ENCODE measurements at regions not wholly inside any gene's neighbourhood (a gene's known extent, or its start where the extent isn't known, plus 50 kb on each side); places are given as distances from the start of the nearest gene placed in this dataset.
A peak's percentile ranks its signal among the peaks of the same experiment; 100 is the strongest.

- no peak for FAIRE-seq
Measured at GRCh38 chr4:138686106-138686835, 329.3 kb upstream of the NOCT start.

GRCh38 chr4:138685316-138685715, 330.3 kb upstream of the NOCT start:
- FAIRE-seq: no peak

GRCh38 chr4:138680989-138681604, 334.5 kb upstream of the NOCT start:
- peak; percentile 97 for FAIRE-seq

DNA sequence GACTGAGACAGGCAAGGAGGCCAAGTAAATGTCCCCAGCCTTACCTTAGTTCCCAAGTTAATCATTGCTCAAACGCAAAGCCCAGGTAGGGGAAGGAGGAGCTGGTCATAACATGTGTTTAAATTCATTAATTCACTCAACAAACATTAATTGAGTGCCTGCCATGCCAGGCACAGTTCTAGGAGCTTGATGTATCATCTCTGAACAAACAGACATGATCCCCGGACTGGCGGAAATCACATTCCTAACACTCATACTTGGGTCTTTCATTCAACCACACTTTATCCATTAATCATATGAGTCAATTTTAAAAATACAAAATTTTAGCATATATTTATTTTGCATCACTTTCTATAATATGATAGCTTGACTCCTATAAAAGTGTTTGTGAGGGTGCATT, 335.3 kb upstream of the NOCT start:
- FAIRE-seq: no peak

DNA sequence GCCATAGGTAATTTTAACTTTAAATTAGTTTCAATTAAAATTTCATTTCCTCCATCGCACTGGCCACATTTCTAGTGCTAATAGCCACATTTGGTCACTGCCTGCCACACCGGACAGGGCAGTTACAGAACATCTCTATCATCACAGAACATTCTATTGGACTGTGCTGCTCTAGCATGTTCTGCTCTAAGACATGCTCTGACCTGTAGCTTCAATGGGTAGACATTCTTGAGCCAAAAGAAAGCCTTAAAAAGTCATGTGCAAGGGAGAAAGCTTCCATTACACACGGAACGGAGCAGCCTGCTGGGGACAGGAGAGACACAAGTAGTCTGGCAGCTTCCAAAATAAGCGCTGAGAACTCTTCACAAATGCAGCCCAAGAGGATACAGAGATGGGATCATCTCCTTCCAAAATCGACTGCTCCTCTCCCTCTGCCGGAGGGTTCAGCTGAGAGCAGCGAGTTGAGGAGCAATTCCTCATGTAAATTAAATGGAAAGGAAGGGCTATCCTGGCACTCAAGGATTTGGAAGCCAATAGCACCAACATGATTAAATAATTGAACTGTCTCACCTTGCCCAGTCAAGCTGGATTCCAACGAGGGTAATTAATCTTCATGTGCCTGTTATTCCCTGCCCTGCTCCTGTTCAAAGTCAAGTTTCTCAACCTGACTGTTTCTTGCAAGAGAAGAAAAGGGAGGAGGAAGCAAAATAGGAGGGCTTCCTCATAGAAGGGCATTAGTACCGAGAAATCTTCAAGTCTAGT, 336.4 kb upstream of the NOCT start:
- no peak for FAIRE-seq

- no peak for FAIRE-seq
Measured at GRCh38 chr4:138677748-138678147, 337.8 kb upstream of the NOCT start.

DNA sequence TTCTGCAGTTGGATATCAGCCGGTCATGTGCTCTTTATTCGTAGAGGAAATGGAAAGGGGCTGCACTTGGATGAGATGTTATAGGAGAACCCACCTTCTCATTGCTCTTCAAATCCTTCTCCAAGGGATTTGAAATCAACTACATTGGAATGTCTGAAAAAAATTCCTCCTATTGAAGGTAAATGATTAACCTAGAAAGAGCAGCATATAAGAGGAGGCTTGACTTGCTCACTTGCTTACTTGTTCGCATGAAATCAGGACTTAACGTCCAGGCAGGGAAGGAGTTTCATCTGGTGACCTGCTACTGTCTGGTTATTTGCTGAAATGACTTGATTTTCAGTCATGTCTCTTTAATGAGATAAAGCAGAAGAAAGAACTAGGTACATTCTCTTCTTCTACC, 338.4 kb upstream of the NOCT start:
- FAIRE-seq: no peak

DNA sequence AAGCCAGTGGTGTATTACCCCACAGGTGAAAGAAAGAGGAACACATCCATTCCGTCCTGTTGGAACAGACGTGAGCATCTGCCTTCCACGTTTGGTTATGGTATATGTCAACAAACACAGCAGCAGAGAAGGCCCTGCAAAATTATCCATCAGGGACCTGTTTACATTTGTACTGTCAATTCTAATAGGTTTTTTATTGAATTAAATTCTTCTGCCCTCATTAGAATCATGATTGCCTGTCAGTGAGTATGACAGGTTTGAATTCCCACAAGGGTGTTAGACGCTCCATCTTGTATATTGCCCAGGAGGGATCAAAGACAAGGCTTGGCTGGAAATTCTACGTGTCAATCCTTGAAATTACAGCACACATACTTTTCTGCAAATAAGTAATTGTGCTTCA, 339.9 kb upstream of the NOCT start:
- FAIRE-seq: no peak

DNA sequence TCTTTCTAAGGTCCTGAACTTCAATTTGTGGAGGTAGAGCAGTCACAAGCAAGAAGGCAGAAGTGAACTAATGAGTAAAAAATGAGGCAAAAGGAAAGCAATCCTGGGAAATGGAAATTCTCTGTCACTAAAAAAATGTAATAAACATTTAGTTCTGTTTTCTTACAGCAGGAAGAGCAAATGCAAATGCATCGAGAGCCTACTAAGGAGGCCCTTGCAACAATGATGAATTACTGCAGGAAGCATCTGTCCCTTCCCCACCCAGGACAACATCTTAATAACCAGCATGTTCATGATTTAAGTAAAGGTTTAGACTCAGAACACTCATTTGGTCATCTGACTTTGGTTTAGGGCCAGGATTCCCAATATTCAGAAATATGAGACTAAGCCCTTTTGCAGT, 341.4 kb upstream of the NOCT start:
- FAIRE-seq: no peak

DNA sequence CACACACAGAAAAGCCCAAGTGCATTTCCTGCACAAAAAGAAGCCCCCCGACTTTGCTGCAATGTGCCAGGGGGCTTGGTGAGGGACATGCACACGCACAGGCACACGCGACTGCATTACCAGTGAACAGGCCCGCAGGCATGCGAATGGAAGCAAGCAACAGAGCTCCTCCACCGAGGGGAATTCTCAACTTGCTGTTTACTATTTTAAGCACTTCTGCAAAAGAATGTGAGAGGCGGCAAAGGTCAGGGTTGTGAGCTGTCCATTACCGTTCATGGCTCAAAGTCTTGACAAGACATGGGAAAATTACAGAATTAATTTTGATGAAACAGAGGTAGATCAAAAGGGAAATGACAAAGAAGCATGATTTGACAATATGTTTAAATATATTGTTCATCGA, 342.5 kb upstream of the NOCT start:
- no peak for FAIRE-seq

GRCh38 chr4:138672393-138672976, 343.1 kb upstream of the NOCT start:
- no peak for FAIRE-seq

DNA sequence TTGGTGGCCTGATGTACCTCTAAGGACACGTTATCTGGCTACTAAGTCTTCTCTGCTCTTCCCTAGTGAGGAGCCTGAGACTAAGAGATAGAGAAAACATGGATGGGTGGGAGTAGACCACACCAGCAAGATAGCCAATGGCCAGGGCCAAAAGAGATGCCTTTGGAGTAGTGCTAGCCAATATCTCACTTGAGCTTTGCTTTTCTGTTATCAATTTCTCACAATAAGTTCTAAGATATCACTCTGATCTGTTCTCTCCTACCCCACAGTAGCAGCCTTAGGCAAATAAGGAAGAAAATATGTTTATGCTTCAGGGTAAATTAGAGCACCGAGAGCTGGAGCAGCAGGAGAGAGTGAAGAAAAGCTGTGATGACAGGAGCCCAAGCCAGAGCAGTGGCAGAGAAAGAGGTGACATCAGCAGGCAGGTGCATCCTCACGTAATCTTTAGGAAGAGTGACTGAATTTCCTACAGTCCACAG, 343.9 kb upstream of the NOCT start:
- no peak for FAIRE-seq

- no peak for FAIRE-seq
Measured at GRCh38 chr4:138671106-138671505, 344.5 kb upstream of the NOCT start.

GRCh38 chr4:138670681-138671080, 344.9 kb upstream of the NOCT start:
- FAIRE-seq: no peak

GRCh38 chr4:138669479-138670315, 345.9 kb upstream of the NOCT start:
- FAIRE-seq: no peak

- no peak for FAIRE-seq
Measured at GRCh38 chr4:138668309-138668708, 347.3 kb upstream of the NOCT start.

DNA sequence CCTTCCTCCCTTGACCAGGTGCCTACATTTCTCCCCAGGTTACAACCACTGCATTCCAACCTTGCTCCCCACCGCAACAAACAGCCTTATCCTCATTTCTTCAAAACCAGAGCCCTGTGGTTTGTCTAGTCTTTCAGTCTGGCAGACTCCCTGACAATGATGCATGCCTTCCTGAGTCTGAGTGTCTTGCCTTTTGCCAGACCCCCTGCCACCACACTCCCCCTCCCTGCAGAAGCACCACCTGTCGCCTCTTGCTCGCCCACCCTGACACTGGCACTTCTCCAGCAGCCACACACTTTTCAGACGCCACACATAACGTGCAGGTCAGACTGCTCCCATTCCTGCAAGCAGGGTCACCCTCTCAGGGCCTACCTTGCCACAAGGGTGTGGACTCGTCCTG, 349.2 kb upstream of the NOCT start:
- FAIRE-seq: no peak

- no peak for FAIRE-seq
Measured at GRCh38 chr4:138665851-138666250, 349.7 kb upstream of the NOCT start.

GRCh38 chr4:138663883-138664282, 351.7 kb upstream of the NOCT start:
- no peak for FAIRE-seq

DNA sequence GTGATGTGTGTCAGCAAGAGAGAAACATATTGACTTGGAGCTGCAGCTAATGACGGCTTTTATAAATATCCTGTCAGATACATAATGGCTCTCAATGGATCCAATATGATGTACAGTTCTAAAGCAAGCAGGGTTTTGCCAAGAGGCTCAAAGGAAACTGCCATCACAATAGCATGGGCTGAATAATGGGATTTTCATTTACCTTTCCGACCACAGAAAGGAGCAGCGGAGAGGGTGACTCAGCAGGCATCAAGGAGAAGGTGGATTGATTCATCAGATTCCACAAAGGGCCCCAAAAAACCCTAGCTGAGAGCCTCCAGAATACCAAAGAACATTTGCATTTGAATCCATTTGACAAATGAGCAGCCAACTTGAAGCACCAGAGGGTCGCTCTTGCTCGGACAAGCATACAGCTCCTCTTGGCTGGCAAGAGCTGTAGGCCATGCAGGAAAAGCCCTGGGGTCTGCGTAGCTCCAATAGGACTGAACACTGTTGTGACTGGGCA, 355.7 kb upstream of the NOCT start:
- no peak for FAIRE-seq

- FAIRE-seq: no peak
Measured at GRCh38 chr4:138659037-138659811, 356.4 kb upstream of the NOCT start.

DNA sequence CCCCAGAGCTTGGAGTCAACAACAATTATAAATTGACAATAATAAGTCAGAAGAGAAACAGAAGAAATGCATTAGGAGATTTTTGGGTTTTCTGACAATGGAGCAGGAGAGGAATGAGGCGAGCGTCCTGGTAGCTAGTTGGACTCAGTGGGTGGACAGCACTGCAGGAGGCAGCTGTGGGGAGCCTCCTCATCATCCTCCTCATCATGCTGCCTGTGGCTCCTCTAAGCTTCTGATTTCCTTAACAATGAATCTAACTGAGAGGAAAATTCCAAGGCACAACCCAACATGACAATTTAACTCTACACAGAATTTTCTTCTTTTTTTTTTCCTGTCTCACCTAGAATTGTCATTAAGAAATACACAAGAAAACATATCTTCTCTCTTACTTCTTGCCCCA, 357.1 kb upstream of the NOCT start:
- FAIRE-seq: no peak
